ENCODE measurements at regions not wholly inside any gene's neighbourhood (a gene's known extent, or its start where the extent isn't known, plus 50 kb on each side); places are given as distances from the start of the nearest gene placed in this dataset.

GRCh38 chr4:106695501-106696262 is 327.1 kb upstream of the GIMD1 start:
- dilution Hi-C loops (cut with MboI; ENCODE audit: extremely low pct_ligation_motif_present, low sequenced_read_pairs) = no loop called here
- ChIA-PET POLR2A (no interaction called here), CTCF (no interaction called here)
- no peak overlapping the region for H3K9ac ChIP-seq (replicated peaks; ENCODE audit: extremely low read depth, insufficient read depth, low read length)
- no peaks in the 10 kb centered on the region for H3K79me2 ChIP-seq (ENCODE audit: control insufficient read depth, insufficient read depth, low read length)
- no peaks in the 10 kb centered on the region for H3K9me1 ChIP-seq (replicated peaks; ENCODE audit: control insufficient read depth, extremely low read depth, insufficient read depth, low read length)
- H3K27me3 ChIP-seq (ENCODE audit: control insufficient read depth in 2 of 2, insufficient read depth in 2 of 2, low read length in 2 of 2) = no peaks in the 10 kb centered on the region
- intact Hi-C loops (cut with micrococcal nuclease) = no loop called here
- no peak overlapping the region for H2AFZ ChIP-seq (ENCODE audit: low read depth, low read length)
- DNase-seq (ENCODE audit: low read depth, low spot score) = no peak
- H3K4me3 ChIP-seq (replicated peaks in 1 of 3; ENCODE audit: insufficient read depth in 1 of 3, low read depth in 1 of 3, low read length in 3 of 3) = no peak overlapping the region
- no peak for FAIRE-seq
- no TSS peak for BruUV-seq (replicated peaks)
- TF ChIP-seq GATA2 (IDR thresholded peaks at IDR 0.05; ENCODE audit: insufficient read depth, insufficient read length, low read depth, low read length) (no peak), POLR2A (IDR thresholded peaks at IDR 0.05; ENCODE audit: low read depth, low read length) (no peak), MYC (IDR thresholded peaks at IDR 0.05; ENCODE audit: low read depth, low read length) (no peak), CTCF (IDR thresholded peaks at IDR 0.05; ENCODE audit: extremely low read depth in 1 of 2, insufficient read depth in 1 of 2, low read depth in 1 of 2, low read length in 2 of 2) (no peak), MAX (IDR thresholded peaks at IDR 0.05; ENCODE audit: insufficient read depth, insufficient read length) (no peak), JUN (IDR thresholded peaks at IDR 0.05; ENCODE audit: borderline replicate concordance, insufficient read depth, insufficient read length, low read depth) (no peak), POLR2AphosphoS5 (IDR thresholded peaks at IDR 0.05; ENCODE audit: insufficient read depth, low read depth, low read length) (no peak), EZH2 (IDR thresholded peaks at IDR 0.05; ENCODE audit: borderline replicate concordance, low read depth, low read length, severe bottlenecking) (no peak), FOS (IDR thresholded peaks at IDR 0.05; ENCODE audit: borderline replicate concordance, insufficient read depth, low read length) (no peak)
- H3K27ac ChIP-seq (ENCODE audit: insufficient read depth, low read depth, low read length) = no peak overlapping the region
- no peaks in the 10 kb centered on the region for H3K36me3 ChIP-seq (ENCODE audit: control insufficient read depth in 2 of 2, extremely low read depth in 1 of 2, insufficient read depth in 2 of 2, low read length in 2 of 2)
- no peaks in the 10 kb centered on the region for H3K9me3 ChIP-seq (replicated peaks; ENCODE audit: control insufficient read depth, insufficient read depth, low read length)
- H3K4me1 ChIP-seq (ENCODE audit: control insufficient read depth, extremely low read depth, insufficient read depth, low read length) = peaks cover 5% of the 10 kb centered on the region
- H4K20me1 ChIP-seq (replicated peaks; ENCODE audit: control insufficient read depth, extremely low read depth, insufficient read depth, low read length) = no peaks in the 10 kb centered on the region
- no peak overlapping the region for H3K4me2 ChIP-seq (ENCODE audit: insufficient read depth, low read length)

Data from endothelial cell of umbilical vein (primary cell).